ENCODE measurements at regions not wholly inside any gene's neighbourhood (a gene's known extent, or its start where the extent isn't known, plus 50 kb on each side); places are given as distances from the start of the nearest gene placed in this dataset.

GRCh38 chr1:60969971-60970509, 112.3 kb upstream of the NFIA start:
- TF ChIP-seq CTCF (IDR thresholded peaks at IDR 0.05): peak; percentile 71

DNA sequence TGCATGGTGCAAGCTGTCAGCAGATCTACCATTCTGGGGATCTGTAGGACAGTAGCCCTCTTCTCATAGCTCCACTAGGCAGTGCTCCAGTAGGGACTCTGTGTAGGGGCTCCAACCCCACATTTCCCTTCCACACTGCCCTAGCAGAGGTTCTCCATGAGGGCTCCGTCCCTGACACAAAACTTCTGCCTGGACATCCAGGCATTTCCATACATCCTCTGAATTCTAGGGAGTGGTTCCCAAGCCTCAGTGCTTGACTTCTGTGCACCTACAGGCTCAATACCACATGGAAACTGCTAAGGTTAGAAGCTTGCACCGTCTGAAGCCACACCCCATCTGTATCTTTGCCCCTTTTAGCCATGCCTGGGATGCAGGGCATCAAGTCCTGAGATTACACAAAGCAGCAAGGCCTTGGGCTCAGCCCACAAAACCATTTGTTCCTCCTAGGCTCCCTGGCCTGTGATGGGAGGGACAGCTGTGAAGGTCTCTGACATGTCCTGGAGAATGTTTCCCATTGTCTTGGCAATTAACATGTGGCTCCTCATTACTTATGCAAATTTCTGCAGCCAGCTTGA, 117.0 kb upstream of the NFIA start:
- no peak for TF ChIP-seq CTCF (IDR thresholded peaks at IDR 0.05)

- no peak for TF ChIP-seq CTCF (IDR thresholded peaks at IDR 0.05)
Observed at GRCh38 chr1:60963167-60963940, 119.0 kb upstream of the NFIA start.

GRCh38 chr1:60960891-60961461, 121.4 kb upstream of the NFIA start:
- TF ChIP-seq CTCF (IDR thresholded peaks at IDR 0.05): no peak

DNA sequence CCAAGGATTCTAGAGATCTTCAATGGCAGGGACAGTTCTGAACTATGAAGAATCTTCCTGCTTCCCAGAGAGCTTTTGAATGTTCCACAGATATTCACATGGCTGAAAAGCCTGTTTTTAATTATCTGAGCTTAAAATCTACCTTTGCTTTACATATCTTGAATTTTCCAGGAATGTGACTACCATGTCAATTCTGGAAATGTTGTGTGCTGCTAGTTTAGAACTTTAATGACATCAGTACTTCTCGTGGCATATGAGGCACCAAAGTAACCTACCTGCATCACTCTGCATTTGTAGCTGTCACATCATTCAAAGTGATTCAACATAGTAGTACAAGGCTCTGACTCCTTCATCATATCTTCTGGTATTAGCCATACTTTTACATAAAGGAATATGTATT, 122.7 kb upstream of the NFIA start:
- no peak for TF ChIP-seq CTCF (IDR thresholded peaks at IDR 0.05)

DNA sequence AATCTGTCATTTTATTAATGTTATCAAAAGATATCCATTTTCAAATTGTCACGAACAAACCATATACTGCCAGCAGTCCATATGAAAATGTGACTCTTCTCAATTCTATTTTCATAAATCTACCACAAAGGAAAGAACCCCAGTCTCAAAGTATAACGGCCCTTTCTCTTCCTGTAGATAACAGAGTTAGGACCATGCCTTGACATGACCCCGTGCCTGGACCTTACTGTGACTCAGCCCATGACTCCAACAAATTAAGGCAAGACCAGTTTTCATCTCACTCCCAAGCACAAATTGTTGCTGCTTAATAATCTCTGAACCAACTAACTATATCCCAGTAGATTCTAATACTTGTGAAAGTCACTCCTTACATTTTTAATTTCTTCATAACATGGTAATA, 124.4 kb upstream of the NFIA start:
- TF ChIP-seq CTCF (IDR thresholded peaks at IDR 0.05): no peak

- TF ChIP-seq CTCF (IDR thresholded peaks at IDR 0.05): no peak
Observed at GRCh38 chr1:60956520-60956919, 125.8 kb upstream of the NFIA start.
